B cell (primary cell): ENCODE measurements at regions not wholly inside any gene's neighbourhood (a gene's known extent, or its start where the extent isn't known, plus 50 kb on each side); places are given as distances from the start of the nearest gene placed in this dataset.

Experiments used
- ATAC-seq: fragments of 200-7000 bp; cut with Tn5 transposase; one replicate; pipeline ENCODE4 v1.10.0; 2021; ENCODE audit warnings: low read depth, mild to moderate bottlenecking, moderate number of reproducible peaks, moderate library complexity
- CTCF ChIA-PET: fragments of 350-600 bp; sonication (Branson Sonifier 250); formaldehyde crosslinking; loops from one replicate; lab custom pipeline; 2021; ENCODE audit warnings: antibody characterized with exemption, inconsistent platforms; lab: Charles Lee
- POLR2A ChIA-PET: fragments of 350-600 bp; sonication (Branson Sonifier 250); formaldehyde crosslinking; loops from one replicate; lab custom pipeline; 2021; ENCODE audit warnings: antibody characterized with exemption; lab: Charles Lee
- DNase-seq: peaks from one replicate; pipeline ENCODE4 v3.0.0; 2013
- H2AFZ ChIP-seq: 2 replicates; pipeline ENCODE4 v1.6.1; 2012; ENCODE audit warnings: mild to moderate bottlenecking, low read depth, low read length; ENCODE audit not compliant: insufficient read depth, poor library complexity, severe bottlenecking
- H3K27ac ChIP-seq, 2 donors: 1 replicate in 1 of 2; 2 replicates in 1 of 2; pipeline ENCODE4 v1.5.1; 2012 to 2013; ENCODE audit warnings: low read length in 2 of 2, mild to moderate bottlenecking in 2 of 2, moderate library complexity in 1 of 2
- H3K27me3 ChIP-seq, 4 experiments: fragments of 200-600 bp in 1 of 4; sonication (generic) in 1 of 4; replicated peaks in 1 of 4; 1 replicate in 2 of 4; 2 replicates in 2 of 4; pipeline versions ENCODE4 v1.6.1 to v1.7.0; 2013 to 2016; ENCODE audit warnings: low read length in 3 of 4, mild to moderate bottlenecking in 2 of 4, mixed read lengths in 1 of 4, moderate library complexity in 1 of 4; ENCODE audit not compliant: insufficient read depth in 4 of 4, control insufficient read depth in 3 of 4; ENCODE audit errors: control extremely low read depth in 1 of 4
- H3K36me3 ChIP-seq, 2 experiments: replicated peaks in 1 of 2; 1 replicate in 1 of 2; 2 replicates in 1 of 2; pipeline versions ENCODE4 v1.6.1 to v1.7.1; 2013; ENCODE audit warnings: low read length in 1 of 2; ENCODE audit not compliant: insufficient read depth in 2 of 2, control insufficient read depth in 1 of 2; ENCODE audit errors: control extremely low read depth in 1 of 2, extremely low read depth in 1 of 2
- H3K4me1 ChIP-seq, 2 donors: fragments of 200-600 bp in 1 of 2; sonication (generic) in 1 of 2; 1 replicate in 1 of 2; 2 replicates in 1 of 2; pipeline versions ENCODE4 v1.5.1 to v1.6.1; 2013 to 2017; ENCODE audit warnings: low read length in 2 of 2; ENCODE audit not compliant: control insufficient read depth in 2 of 2, insufficient read depth in 2 of 2
- H3K4me2 ChIP-seq: replicated peaks from 2 replicates; pipeline ENCODE3; 2012; ENCODE audit warnings: mild to moderate bottlenecking, low read depth, low read length; ENCODE audit not compliant: poor library complexity, severe bottlenecking
- H3K4me3 ChIP-seq, 5 experiments: fragments of 200-600 bp in 1 of 5; sonication (generic) in 1 of 5; 1 replicate in 3 of 5; 2 replicates in 2 of 5; pipeline versions ENCODE4 v1.5.1 to v1.7.0; 2011 to 2016; ENCODE audit warnings: low read length in 4 of 5, mild to moderate bottlenecking in 4 of 5, low read depth in 2 of 5, control low read depth in 1 of 5, moderate library complexity in 1 of 5; ENCODE audit not compliant: insufficient read depth in 1 of 5; ENCODE audit errors: control extremely low read depth in 1 of 5, extremely low read depth in 1 of 5
- H3K79me2 ChIP-seq: fragments of 200-600 bp; sonication (generic); one replicate; pipeline ENCODE4 v1.6.0; 2016; ENCODE audit warnings: low read length; ENCODE audit not compliant: control insufficient read depth, insufficient read depth
- H3K9ac ChIP-seq: fragments of 200-600 bp; sonication (generic); 2 replicates; pipeline ENCODE4 v1.6.1; 2017; ENCODE audit warnings: mild to moderate bottlenecking, low read length, moderate library complexity
- H3K9me3 ChIP-seq, 3 donors: one replicate each; pipeline versions ENCODE4 v1.6.1 to v1.7.1; 2013; ENCODE audit warnings: low read length in 2 of 3; ENCODE audit not compliant: control insufficient read depth in 2 of 3, insufficient read depth in 1 of 3; ENCODE audit errors: control extremely low read depth in 1 of 3
- H4K20me1 ChIP-seq: 2 replicates; pipeline ENCODE4 v1.6.0; 2012; ENCODE audit warnings: mild to moderate bottlenecking, low read length; ENCODE audit not compliant: insufficient read depth, control insufficient read depth, poor library complexity, severe bottlenecking
- H3K27ac Mint-ChIP-seq: one replicate; pipeline ENCODE4 v1.8.0; 2021; ENCODE audit warnings: mixed read lengths
- H3K27me3 Mint-ChIP-seq: one replicate; pipeline ENCODE4 v1.8.0; 2021; ENCODE audit warnings: mixed read lengths
- H3K4me1 Mint-ChIP-seq: one replicate; pipeline ENCODE4 v1.8.0; 2021; ENCODE audit warnings: mixed read lengths
- H3K4me3 Mint-ChIP-seq: one replicate; pipeline ENCODE4 v1.8.0; 2021; ENCODE audit warnings: mixed read lengths
- H3K9me3 Mint-ChIP-seq: one replicate; pipeline ENCODE4 v1.8.0; 2022; ENCODE audit warnings: mixed read lengths; ENCODE audit not compliant: insufficient read depth
- EZH2 ChIP-seq: IDR thresholded peaks from 2 replicates; pipeline ENCODE4 v1.6.1; 2012; ENCODE audit warnings: borderline replicate concordance, low read depth, mild to moderate bottlenecking, moderate library complexity, low read length; ENCODE audit not compliant: insufficient read depth, poor library complexity, severe bottlenecking
- WGBS: methylation state at CpG from one replicate; pipeline ENCODE4 v1.1.5; 2013; ENCODE audit warnings: missing lambda C conversion rate; ENCODE audit not compliant: insufficient coverage; 5-methylcytosine and 5-hydroxymethylcytosine counted together
- intact Hi-C: fragments of 100-400 bp; cut with micrococcal nuclease; formaldehyde crosslinking; loops from one replicate; pipeline ENCODE4 v1.10.0; 2022
- TF ChIP-seq, protein P1 (sequence below): fragments of 200-600 bp; IDR thresholded peaks from one replicate; pipeline ENCODE4 v1.8.0; 2022; ENCODE audit warnings: antibody characterized with exemption, mild to moderate bottlenecking

DNA sequence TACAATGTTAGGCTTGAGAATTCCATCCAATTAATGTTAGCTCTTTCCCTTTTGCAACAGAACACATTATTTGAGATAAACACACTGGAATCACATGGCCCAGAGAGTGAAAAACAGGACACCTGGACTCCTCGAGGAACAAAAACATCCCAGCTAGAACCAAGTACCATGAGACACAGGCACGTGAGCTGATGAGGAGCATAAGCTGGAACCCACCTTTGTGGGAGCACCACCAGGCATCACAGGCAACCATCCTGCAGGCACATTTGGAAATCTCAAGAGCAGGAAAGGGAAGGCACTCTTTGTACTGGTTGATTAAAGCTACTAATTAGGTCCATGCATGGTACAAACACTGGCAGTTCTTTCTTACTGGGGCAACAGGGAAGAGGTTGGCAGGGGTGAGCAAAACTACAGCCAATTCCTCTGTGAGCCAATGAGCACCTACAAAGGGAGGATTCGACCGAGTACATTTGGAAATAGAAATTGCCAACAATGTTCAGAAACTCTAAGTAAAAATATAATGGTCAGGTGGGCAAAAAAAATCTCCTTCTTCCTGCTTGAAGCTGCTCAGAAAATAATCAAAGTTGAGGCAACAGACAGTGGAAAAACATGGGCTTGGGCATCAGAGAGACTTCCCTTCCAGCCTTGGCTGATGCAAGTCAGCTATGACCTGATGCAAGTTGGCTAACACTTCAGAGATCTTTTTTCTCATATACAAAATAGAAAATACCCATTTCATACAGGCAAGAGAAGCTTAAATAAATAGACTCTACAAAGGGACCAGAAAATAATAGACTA lies 216.7 kb downstream of the NUAK1 start:
- no peak overlapping the region for H3K4me2 ChIP-seq
- Mint-ChIP-seq H3K27me3 (peaks cover 11% of the 10 kb centered on the region), H3K9me3 (no peaks in the 10 kb centered on the region), H3K4me3 (no peak overlapping the region), H3K4me1 (no peaks in the 10 kb centered on the region), H3K27ac (no peak overlapping the region)
- DNase-seq (no peak), ATAC-seq (no peak)
- TF ChIP-seq EZH2 = no peak
- TF ChIP-seq, protein P1, sequence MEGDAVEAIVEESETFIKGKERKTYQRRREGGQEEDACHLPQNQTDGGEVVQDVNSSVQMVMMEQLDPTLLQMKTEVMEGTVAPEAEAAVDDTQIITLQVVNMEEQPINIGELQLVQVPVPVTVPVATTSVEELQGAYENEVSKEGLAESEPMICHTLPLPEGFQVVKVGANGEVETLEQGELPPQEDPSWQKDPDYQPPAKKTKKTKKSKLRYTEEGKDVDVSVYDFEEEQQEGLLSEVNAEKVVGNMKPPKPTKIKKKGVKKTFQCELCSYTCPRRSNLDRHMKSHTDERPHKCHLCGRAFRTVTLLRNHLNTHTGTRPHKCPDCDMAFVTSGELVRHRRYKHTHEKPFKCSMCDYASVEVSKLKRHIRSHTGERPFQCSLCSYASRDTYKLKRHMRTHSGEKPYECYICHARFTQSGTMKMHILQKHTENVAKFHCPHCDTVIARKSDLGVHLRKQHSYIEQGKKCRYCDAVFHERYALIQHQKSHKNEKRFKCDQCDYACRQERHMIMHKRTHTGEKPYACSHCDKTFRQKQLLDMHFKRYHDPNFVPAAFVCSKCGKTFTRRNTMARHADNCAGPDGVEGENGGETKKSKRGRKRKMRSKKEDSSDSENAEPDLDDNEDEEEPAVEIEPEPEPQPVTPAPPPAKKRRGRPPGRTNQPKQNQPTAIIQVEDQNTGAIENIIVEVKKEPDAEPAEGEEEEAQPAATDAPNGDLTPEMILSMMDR = no peak
- H3K79me2 ChIP-seq = no peaks in the 10 kb centered on the region
- no peaks in the 10 kb centered on the region for H3K27me3 ChIP-seq
- no peaks in the 10 kb centered on the region for H3K9me3 ChIP-seq
- ChIA-PET CTCF (no interaction called here), POLR2A (no interaction called here)
- no peak overlapping the region for H3K4me3 ChIP-seq
- H3K27ac ChIP-seq = no peak overlapping the region
- no peak overlapping the region for H3K9ac ChIP-seq
- H2AFZ ChIP-seq = no peak overlapping the region
- no peaks in the 10 kb centered on the region for H3K36me3 ChIP-seq
- H4K20me1 ChIP-seq = no peaks in the 10 kb centered on the region
- no peaks in the 10 kb centered on the region for H3K4me1 ChIP-seq
- WGBS = 80% methylated on average over 1 of the region's 4 CpGs
- intact Hi-C loops = no loop called here

DNA sequence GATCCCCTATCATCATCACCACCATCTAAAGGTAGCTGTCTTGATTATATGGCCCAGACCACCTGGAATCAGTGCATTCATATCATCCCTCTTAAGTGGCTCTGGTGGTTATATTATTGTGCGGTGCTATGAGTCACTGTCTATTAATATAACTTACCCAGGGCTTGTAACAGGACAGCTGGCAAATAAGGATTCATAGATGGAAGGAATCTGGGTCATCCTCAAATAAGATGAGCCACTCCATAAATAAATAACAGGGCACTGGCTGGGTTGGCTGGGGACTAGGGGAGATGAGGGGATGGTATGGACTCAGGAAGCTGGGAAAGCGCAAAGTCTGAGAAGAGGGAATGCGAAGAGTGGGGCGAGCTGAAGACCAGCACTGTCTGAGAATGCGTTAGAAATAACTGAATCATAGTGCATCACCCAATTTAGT lies 216.1 kb downstream of the NUAK1 start:
- no peaks in the 10 kb centered on the region for H3K9me3 Mint-ChIP-seq
- ChIA-PET CTCF (no interaction called here), POLR2A (no interaction called here)
- H3K36me3 ChIP-seq = no peaks in the 10 kb centered on the region
- H3K4me2 ChIP-seq = no peak overlapping the region
- H3K9me3 ChIP-seq = no peaks in the 10 kb centered on the region
- no peak overlapping the region for H2AFZ ChIP-seq
- H3K27ac Mint-ChIP-seq = no peak overlapping the region
- TF ChIP-seq, protein P1 = no peak
- TF ChIP-seq EZH2 = no peak
- no peaks in the 10 kb centered on the region for H4K20me1 ChIP-seq
- no peaks in the 10 kb centered on the region for H3K27me3 ChIP-seq
- H3K4me1 ChIP-seq = no peaks in the 10 kb centered on the region
- no peak overlapping the region for H3K4me3 Mint-ChIP-seq
- 100% methylated on average over 4 of the region's 5 CpGs for WGBS
- H3K4me1 Mint-ChIP-seq = no peaks in the 10 kb centered on the region
- no peak overlapping the region for H3K9ac ChIP-seq
- DNase-seq (no peak), ATAC-seq (no peak)
- no peak overlapping the region for H3K4me3 ChIP-seq
- intact Hi-C loops = no loop called here
- no peaks in the 10 kb centered on the region for H3K79me2 ChIP-seq
- no peak overlapping the region for H3K27ac ChIP-seq
- peaks cover 11% of the 10 kb centered on the region for H3K27me3 Mint-ChIP-seq
